Neural cell (in vitro differentiated cells): ENCODE measurements at regions not wholly inside any gene's neighbourhood (a gene's known extent, or its start where the extent isn't known, plus 50 kb on each side); places are given as distances from the start of the nearest gene placed in this dataset.

Experiments used
- H2AFZ ChIP-seq: fragments of 200-600, 300-800 bp; sonication (generic), shearing (Covaris generic); 2 replicates; pipeline ENCODE4 v1.6.0; 2014; ENCODE audit warnings: low read depth, mild to moderate bottlenecking, antibody characterized with exemption, low read length, moderate library complexity
- H3F3A ChIP-seq: fragments of 200-600 bp; shearing (Covaris generic); 2 replicates; pipeline ENCODE4 v1.6.1; 2016; ENCODE audit warnings: mild to moderate bottlenecking, moderate library complexity, mixed read lengths, antibody characterized with exemption, low read length; ENCODE audit not compliant: insufficient read depth, poor library complexity, severe bottlenecking
- H3K27ac ChIP-seq: fragments of 200-600, 300-800 bp; sonication (generic), shearing (Covaris generic); 2 replicates; pipeline ENCODE4 v1.5.1; 2014; ENCODE audit warnings: mild to moderate bottlenecking, low read length, moderate library complexity
- H3K27me3 ChIP-seq: fragments of 300-800, 200-600 bp; sonication (generic), shearing (Covaris generic); 2 replicates; pipeline ENCODE4 v1.6.0; 2014; ENCODE audit warnings: mild to moderate bottlenecking, low read depth, low read length, moderate library complexity; ENCODE audit not compliant: insufficient read depth
- H3K36me3 ChIP-seq: fragments of 300-800, 200-600 bp; sonication (generic), shearing (Covaris generic); 2 replicates; pipeline ENCODE4 v1.5.1; 2014; ENCODE audit warnings: mild to moderate bottlenecking, antibody characterized with exemption, low read length, moderate library complexity; ENCODE audit not compliant: insufficient read depth
- H3K4me2 ChIP-seq: fragments of 300-800, 200-600 bp; sonication (generic), shearing (Covaris generic); 2 replicates; pipeline ENCODE4 v1.6.0; 2014; ENCODE audit warnings: mild to moderate bottlenecking, low read length
- H3K4me3 ChIP-seq: fragments of 300-800, 200-600 bp; sonication (generic), shearing (Covaris generic); 2 replicates; pipeline ENCODE4 v1.5.1; 2014; ENCODE audit warnings: mild to moderate bottlenecking, low read length, moderate library complexity
- H3K79me2 ChIP-seq: fragments of 200-600 bp; shearing (Covaris generic); replicated peaks from 2 replicates; pipeline ENCODE4 v1.6.0; 2014; ENCODE audit warnings: mild to moderate bottlenecking, low read length, moderate library complexity; ENCODE audit not compliant: insufficient read depth
- H3K9ac ChIP-seq: fragments of 300-800, 200-600 bp; sonication (generic), shearing (Covaris generic); 2 replicates; pipeline ENCODE4 v1.6.1; 2016; ENCODE audit warnings: mild to moderate bottlenecking, low read length, mixed read lengths
- H3K9me2 ChIP-seq: fragments of 200-600 bp; shearing (Covaris generic); 2 replicates; pipeline ENCODE4 v1.6.1; 2016; ENCODE audit warnings: mild to moderate bottlenecking, low read length, mixed read lengths; ENCODE audit not compliant: insufficient read depth
- H3K9me3 ChIP-seq: fragments of 200-600, 300-800 bp; sonication (generic), shearing (Covaris generic); 2 replicates; pipeline ENCODE4 v1.6.1; 2016; ENCODE audit warnings: mild to moderate bottlenecking, mixed run types, low read length, moderate library complexity, mixed read lengths
- H4K20me1 ChIP-seq: fragments of 200-600 bp; shearing (Covaris generic); 2 replicates; pipeline ENCODE4 v1.6.1; 2016; ENCODE audit warnings: mild to moderate bottlenecking, mixed run types; ENCODE audit not compliant: insufficient read depth
- CTCF ChIP-seq: fragments of 450-650 bp; IDR thresholded peaks from 2 replicates; pipeline ENCODE4 v1.5.1; 2014; ENCODE audit warnings: antibody characterized with exemption, mild to moderate bottlenecking, moderate library complexity; ENCODE audit not compliant: poor library complexity, severe bottlenecking
- EP300 ChIP-seq: fragments of 450-650 bp; conservative IDR thresholded peaks from 2 replicates; pipeline ENCODE4 v1.6.1; 2014; ENCODE audit warnings: antibody characterized with exemption, mild to moderate bottlenecking, moderate library complexity; ENCODE audit not compliant: poor library complexity, severe bottlenecking
- EZH2 ChIP-seq: fragments of 200-600, 300-800 bp; shearing (Covaris generic), sonication (generic); IDR thresholded peaks from 2 replicates; pipeline ENCODE4 v1.6.1; 2014; ENCODE audit warnings: antibody characterized with exemption, low read length, borderline replicate concordance, mild to moderate bottlenecking; ENCODE audit not compliant: insufficient read depth, poor library complexity, severe bottlenecking
- MXI1 ChIP-seq: fragments of 450-650 bp; conservative IDR thresholded peaks from 2 replicates; pipeline ENCODE4 v1.6.1; 2014; ENCODE audit warnings: antibody characterized with exemption, mild to moderate bottlenecking; ENCODE audit not compliant: poor library complexity, severe bottlenecking
- POLR2AphosphoS5 ChIP-seq: IDR thresholded peaks from 2 replicates; pipeline ENCODE4 v1.6.1; 2012
- RAD21 ChIP-seq: fragments of 450-650 bp; conservative IDR thresholded peaks from 2 replicates; pipeline ENCODE4 v1.6.1; 2014; ENCODE audit warnings: antibody characterized with exemption, mild to moderate bottlenecking, moderate library complexity
- SMC3 ChIP-seq: fragments of 450-650 bp; conservative IDR thresholded peaks from 2 replicates; pipeline ENCODE4 v1.6.1; 2014; ENCODE audit warnings: antibody characterized with exemption, mild to moderate bottlenecking, moderate library complexity; ENCODE audit not compliant: poor library complexity
- TAF1 ChIP-seq: IDR thresholded peaks from 2 replicates; pipeline ENCODE4 v1.6.1; 2012; ENCODE audit warnings: low read depth
- TF ChIP-seq, protein P1 (sequence below): IDR thresholded peaks from 2 replicates; pipeline ENCODE4 v1.6.1; 2012; ENCODE audit warnings: borderline replicate concordance

DNA sequence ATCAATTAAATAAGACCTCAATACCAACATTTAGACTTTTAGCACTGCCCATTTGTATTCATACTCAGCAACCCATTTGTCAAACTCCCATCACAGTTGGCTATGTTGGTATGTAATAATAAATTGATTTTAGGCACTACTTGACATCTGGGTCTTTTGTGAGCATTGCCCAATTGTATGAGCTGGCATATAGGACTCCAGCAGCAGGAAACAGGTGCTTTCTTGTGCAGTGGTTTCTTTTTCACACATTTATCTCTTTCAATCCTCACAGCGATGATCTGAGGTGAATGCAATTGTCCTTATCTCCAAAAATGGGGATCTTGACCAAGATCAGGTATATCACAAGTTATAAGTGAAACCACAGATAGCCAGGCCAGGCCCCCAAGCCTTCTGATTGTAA lies 96.9 kb upstream of the OXGR1 start:
- H3K27ac ChIP-seq: no peak overlapping the region
- no peak overlapping the region for H3K9ac ChIP-seq
- H4K20me1 ChIP-seq: no peaks in the 10 kb centered on the region
- H3K9me2 ChIP-seq: no peaks in the 10 kb centered on the region
- no peak overlapping the region for H2AFZ ChIP-seq
- H3K36me3 ChIP-seq: no peaks in the 10 kb centered on the region
- no peaks in the 10 kb centered on the region for H3F3A ChIP-seq
- no peak overlapping the region for H3K4me2 ChIP-seq
- no peaks in the 10 kb centered on the region for H3K27me3 ChIP-seq
- H3K4me3 ChIP-seq: no peak overlapping the region
- TF ChIP-seq EZH2 (no peak), CTCF (no peak), MXI1 (no peak), POLR2AphosphoS5 (no peak), TAF1 (no peak), SMC3 (no peak)
- no peaks in the 10 kb centered on the region for H3K79me2 ChIP-seq
- no peaks in the 10 kb centered on the region for H3K9me3 ChIP-seq

- TF ChIP-seq, protein P1, sequence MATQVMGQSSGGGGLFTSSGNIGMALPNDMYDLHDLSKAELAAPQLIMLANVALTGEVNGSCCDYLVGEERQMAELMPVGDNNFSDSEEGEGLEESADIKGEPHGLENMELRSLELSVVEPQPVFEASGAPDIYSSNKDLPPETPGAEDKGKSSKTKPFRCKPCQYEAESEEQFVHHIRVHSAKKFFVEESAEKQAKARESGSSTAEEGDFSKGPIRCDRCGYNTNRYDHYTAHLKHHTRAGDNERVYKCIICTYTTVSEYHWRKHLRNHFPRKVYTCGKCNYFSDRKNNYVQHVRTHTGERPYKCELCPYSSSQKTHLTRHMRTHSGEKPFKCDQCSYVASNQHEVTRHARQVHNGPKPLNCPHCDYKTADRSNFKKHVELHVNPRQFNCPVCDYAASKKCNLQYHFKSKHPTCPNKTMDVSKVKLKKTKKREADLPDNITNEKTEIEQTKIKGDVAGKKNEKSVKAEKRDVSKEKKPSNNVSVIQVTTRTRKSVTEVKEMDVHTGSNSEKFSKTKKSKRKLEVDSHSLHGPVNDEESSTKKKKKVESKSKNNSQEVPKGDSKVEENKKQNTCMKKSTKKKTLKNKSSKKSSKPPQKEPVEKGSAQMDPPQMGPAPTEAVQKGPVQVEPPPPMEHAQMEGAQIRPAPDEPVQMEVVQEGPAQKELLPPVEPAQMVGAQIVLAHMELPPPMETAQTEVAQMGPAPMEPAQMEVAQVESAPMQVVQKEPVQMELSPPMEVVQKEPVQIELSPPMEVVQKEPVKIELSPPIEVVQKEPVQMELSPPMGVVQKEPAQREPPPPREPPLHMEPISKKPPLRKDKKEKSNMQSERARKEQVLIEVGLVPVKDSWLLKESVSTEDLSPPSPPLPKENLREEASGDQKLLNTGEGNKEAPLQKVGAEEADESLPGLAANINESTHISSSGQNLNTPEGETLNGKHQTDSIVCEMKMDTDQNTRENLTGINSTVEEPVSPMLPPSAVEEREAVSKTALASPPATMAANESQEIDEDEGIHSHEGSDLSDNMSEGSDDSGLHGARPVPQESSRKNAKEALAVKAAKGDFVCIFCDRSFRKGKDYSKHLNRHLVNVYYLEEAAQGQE: no peak
- TF ChIP-seq POLR2AphosphoS5: no peak
- no peak for TF ChIP-seq MXI1
- no peak for TF ChIP-seq EP300
- no peak for TF ChIP-seq SMC3
- no peak for TF ChIP-seq CTCF
- no peak for TF ChIP-seq EZH2
- no peak for TF ChIP-seq RAD21
- TF ChIP-seq TAF1: no peak
- H3K27ac ChIP-seq: no peak overlapping the region
- no peak overlapping the region for H3K9ac ChIP-seq
Observed at GRCh38 chr13:97100821-97101220, 106.5 kb upstream of the OXGR1 start.

More at GRCh38 chr13:97100821-97101220, 106.5 kb upstream of the OXGR1 start:
- H3K79me2 ChIP-seq: no peaks in the 10 kb centered on the region
- no peaks in the 10 kb centered on the region for H3K9me3 ChIP-seq
- H3F3A ChIP-seq: no peaks in the 10 kb centered on the region
- H3K9me2 ChIP-seq: no peaks in the 10 kb centered on the region
- H3K4me2 ChIP-seq: no peak overlapping the region
- H4K20me1 ChIP-seq: no peaks in the 10 kb centered on the region
- H3K27me3 ChIP-seq: no peaks in the 10 kb centered on the region
- no peak overlapping the region for H2AFZ ChIP-seq
- H3K4me3 ChIP-seq: no peak overlapping the region
- no peaks in the 10 kb centered on the region for H3K36me3 ChIP-seq
